ENCODE measurements at regions not wholly inside any gene's neighbourhood (a gene's known extent, or its start where the extent isn't known, plus 50 kb on each side); places are given as distances from the start of the nearest gene placed in this dataset.

DNA sequence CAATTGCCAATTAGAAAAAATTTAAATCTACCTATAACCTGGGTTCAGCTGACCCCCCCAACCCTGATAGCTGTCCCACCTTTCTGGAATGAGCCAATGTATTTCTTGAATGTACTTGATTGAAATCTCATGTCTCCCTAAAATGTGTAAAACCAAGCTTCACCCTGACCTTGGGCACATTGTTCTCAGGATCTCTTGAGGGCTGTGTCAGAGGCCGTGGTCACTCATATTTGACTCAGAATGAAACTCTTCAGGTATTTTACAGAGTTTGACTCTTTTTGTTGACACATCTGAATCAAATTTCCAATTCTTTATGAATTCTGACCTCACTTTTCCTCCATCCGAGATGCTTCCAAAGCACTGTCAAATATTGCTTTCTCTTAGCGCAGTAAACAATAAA is 115.3 kb upstream of the BEND4 start:
- WGBS, 2 donors, result 93 to 98% methylated on average over 3 of the region's 3 CpGs

DNA sequence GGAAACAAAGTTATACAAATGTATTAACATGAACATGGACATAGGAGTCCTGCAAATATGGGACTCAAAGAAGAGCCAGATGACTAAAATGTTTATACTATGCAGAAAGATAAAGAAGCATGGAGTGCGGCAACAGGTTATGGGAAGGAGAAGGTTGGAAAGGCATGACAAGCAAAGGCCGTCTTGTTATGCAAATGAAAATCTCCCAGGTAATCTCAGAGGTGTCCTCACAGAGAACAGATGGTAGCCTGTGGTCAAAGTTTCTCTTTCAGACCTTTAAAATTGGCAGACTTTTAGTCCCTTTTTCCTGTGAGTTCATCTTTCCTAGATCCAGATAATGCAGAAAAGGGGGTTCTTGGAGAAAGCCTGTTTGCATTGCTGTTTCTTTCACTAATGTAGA is 116.4 kb upstream of the BEND4 start:
- no peaks in the 10 kb centered on the region for H3K36me3 ChIP-seq (ENCODE audit: control insufficient read depth in 4 of 4, insufficient read depth in 4 of 4, low read length in 4 of 4)
- no peaks in the 10 kb centered on the region for H3K27me3 ChIP-seq (ENCODE audit: control insufficient read depth in 3 of 3, insufficient read depth in 3 of 3, low read length in 2 of 3)
- H3K4me3 ChIP-seq, result no peak overlapping the region
- H3K4me1 ChIP-seq (ENCODE audit: control insufficient read depth in 5 of 5, insufficient read depth in 5 of 5, low read length in 5 of 5), result no peaks in the 10 kb centered on the region
- H3K9me3 ChIP-seq (ENCODE audit: control insufficient read depth in 4 of 4, insufficient read depth in 3 of 4, low read length in 3 of 4), result no peaks in the 10 kb centered on the region
- no peak overlapping the region for H3K27ac ChIP-seq (ENCODE audit: low read depth in 1 of 2, low read length in 1 of 2)
- 86 to 93% methylated on average over 2 of the region's 2 CpGs for WGBS, 2 donors
- H3K9ac ChIP-seq (ENCODE audit: insufficient read depth in 1 of 2, low read length in 2 of 2), result no peak overlapping the region
- TF ChIP-seq, protein P1, sequence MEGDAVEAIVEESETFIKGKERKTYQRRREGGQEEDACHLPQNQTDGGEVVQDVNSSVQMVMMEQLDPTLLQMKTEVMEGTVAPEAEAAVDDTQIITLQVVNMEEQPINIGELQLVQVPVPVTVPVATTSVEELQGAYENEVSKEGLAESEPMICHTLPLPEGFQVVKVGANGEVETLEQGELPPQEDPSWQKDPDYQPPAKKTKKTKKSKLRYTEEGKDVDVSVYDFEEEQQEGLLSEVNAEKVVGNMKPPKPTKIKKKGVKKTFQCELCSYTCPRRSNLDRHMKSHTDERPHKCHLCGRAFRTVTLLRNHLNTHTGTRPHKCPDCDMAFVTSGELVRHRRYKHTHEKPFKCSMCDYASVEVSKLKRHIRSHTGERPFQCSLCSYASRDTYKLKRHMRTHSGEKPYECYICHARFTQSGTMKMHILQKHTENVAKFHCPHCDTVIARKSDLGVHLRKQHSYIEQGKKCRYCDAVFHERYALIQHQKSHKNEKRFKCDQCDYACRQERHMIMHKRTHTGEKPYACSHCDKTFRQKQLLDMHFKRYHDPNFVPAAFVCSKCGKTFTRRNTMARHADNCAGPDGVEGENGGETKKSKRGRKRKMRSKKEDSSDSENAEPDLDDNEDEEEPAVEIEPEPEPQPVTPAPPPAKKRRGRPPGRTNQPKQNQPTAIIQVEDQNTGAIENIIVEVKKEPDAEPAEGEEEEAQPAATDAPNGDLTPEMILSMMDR (IDR thresholded peaks at IDR 0.05; ENCODE audit: control extremely low read depth, extremely low read depth), result no peak
- no peak for DNase-seq
- no peak for ATAC-seq (ENCODE audit: insufficient read depth, low FRiP score)

More for the DNA sequence above, 115.3 kb upstream of the BEND4 start:
- Histone ChIP-seq H3K27me3 (ENCODE audit: control insufficient read depth in 3 of 3, insufficient read depth in 3 of 3, low read length in 2 of 3) (no peaks in the 10 kb centered on the region), H3K36me3 (ENCODE audit: control insufficient read depth in 4 of 4, insufficient read depth in 4 of 4, low read length in 4 of 4) (no peaks in the 10 kb centered on the region), H3K9ac (ENCODE audit: insufficient read depth in 1 of 2, low read length in 2 of 2) (no peak overlapping the region), H3K4me3 (no peak overlapping the region), H3K9me3 (ENCODE audit: control insufficient read depth in 4 of 4, insufficient read depth in 3 of 4, low read length in 3 of 4) (no peaks in the 10 kb centered on the region), H3K27ac (ENCODE audit: low read depth in 1 of 2, low read length in 1 of 2) (no peak overlapping the region), H3K4me1 (ENCODE audit: control insufficient read depth in 5 of 5, insufficient read depth in 5 of 5, low read length in 5 of 5) (no peaks in the 10 kb centered on the region)
- DNase-seq, result no peak
- ATAC-seq (ENCODE audit: insufficient read depth, low FRiP score), result no peak
- TF ChIP-seq, protein P1 (IDR thresholded peaks at IDR 0.05; ENCODE audit: control extremely low read depth, extremely low read depth), result no peak

DNA sequence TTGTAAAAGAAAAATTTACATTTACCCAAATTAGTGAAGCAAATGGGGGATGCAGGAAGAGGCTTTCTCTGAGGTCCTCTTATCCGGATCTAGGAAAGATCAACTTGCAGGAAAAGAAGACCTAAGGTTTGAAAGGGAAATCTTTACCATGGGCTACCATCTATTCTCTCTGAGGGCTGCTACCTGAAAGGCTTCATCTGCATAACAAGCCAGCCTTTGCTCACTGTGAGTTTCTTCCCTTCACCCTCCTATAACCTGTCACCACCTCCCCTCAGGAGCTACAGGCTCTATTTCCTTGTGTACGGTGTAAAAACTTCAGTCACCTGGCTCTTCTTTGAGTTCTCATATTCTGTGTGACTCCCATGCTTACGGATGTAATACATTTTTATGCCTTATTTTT is 118.6 kb upstream of the BEND4 start:
- H3K9me3 ChIP-seq (ENCODE audit: control insufficient read depth in 4 of 4, insufficient read depth in 3 of 4, low read length in 3 of 4), result no peaks in the 10 kb centered on the region
- no peak overlapping the region for H3K4me3 ChIP-seq
- 92 to 94% methylated on average over 3 of the region's 3 CpGs for WGBS, 2 donors
- no peak for ATAC-seq (ENCODE audit: insufficient read depth, low FRiP score)
- H3K36me3 ChIP-seq (ENCODE audit: control insufficient read depth in 4 of 4, insufficient read depth in 4 of 4, low read length in 4 of 4), result no peaks in the 10 kb centered on the region
- H3K27me3 ChIP-seq (ENCODE audit: control insufficient read depth in 3 of 3, insufficient read depth in 3 of 3, low read length in 2 of 3), result no peaks in the 10 kb centered on the region
- H3K9ac ChIP-seq (ENCODE audit: insufficient read depth in 1 of 2, low read length in 2 of 2), result no peak overlapping the region
- TF ChIP-seq, protein P1 (IDR thresholded peaks at IDR 0.05; ENCODE audit: control extremely low read depth, extremely low read depth), result no peak
- no peaks in the 10 kb centered on the region for H3K4me1 ChIP-seq (ENCODE audit: control insufficient read depth in 5 of 5, insufficient read depth in 5 of 5, low read length in 5 of 5)
- no peak overlapping the region for H3K27ac ChIP-seq (ENCODE audit: low read depth in 1 of 2, low read length in 1 of 2)
- no peak for DNase-seq

DNA sequence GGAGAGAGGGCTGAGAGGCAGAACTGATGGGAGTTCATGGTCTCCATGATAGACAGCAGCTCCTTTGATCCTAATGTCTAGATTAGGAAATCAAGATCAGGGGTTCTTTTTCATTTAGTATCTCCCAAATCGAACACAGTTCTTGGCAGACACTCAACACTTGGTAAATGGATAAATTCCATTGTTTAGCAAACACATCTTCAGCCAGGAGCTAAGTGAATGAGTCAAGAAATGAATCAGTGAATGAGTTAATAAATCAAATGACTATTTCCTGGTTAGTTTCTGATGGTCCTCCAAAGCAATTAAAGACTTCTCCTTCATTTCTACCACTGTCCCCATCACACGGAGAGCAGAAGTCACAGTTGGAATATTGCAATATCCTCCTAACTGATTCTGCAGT is 120.0 kb upstream of the SHISA3 start:
- 46 to 51% methylated on average over 2 of the region's 2 CpGs for WGBS, 2 donors
- no peak overlapping the region for H3K9ac ChIP-seq (ENCODE audit: insufficient read depth in 1 of 2, low read length in 2 of 2)
- no peaks in the 10 kb centered on the region for H3K36me3 ChIP-seq (ENCODE audit: control insufficient read depth in 4 of 4, insufficient read depth in 4 of 4, low read length in 4 of 4)
- TF ChIP-seq, protein P1 (IDR thresholded peaks at IDR 0.05; ENCODE audit: control extremely low read depth, extremely low read depth), result no peak
- no peak overlapping the region for H3K4me3 ChIP-seq
- ATAC-seq (ENCODE audit: insufficient read depth, low FRiP score) (no peak), DNase-seq (no peak)
- no peak overlapping the region for H3K27ac ChIP-seq (ENCODE audit: low read depth in 1 of 2, low read length in 1 of 2)
- H3K27me3 ChIP-seq (ENCODE audit: control insufficient read depth in 3 of 3, insufficient read depth in 3 of 3, low read length in 2 of 3), result no peaks in the 10 kb centered on the region
- peaks cover 0 to 2% (median 2%) of the 10 kb centered on the region in 5 donors for H3K4me1 ChIP-seq (ENCODE audit: control insufficient read depth in 5 of 5, insufficient read depth in 5 of 5, low read length in 5 of 5)
- H3K9me3 ChIP-seq (ENCODE audit: control insufficient read depth in 4 of 4, insufficient read depth in 3 of 4, low read length in 3 of 4), result peaks cover 0 to 3% (median 0%) of the 10 kb centered on the region in 4 donors
